SK-N-SH treated with all-trans-retinoic acid at 6 μM for 48 hours (cell line): ENCODE measurements at regions not wholly inside any gene's neighbourhood (a gene's known extent, or its start where the extent isn't known, plus 50 kb on each side); places are given as distances from the start of the nearest gene placed in this dataset.
"Not testable (repeated sequence)": the region's sequence is repeated elsewhere in the genome, so short reads cannot be mapped to it uniquely, and the experiment has no call there.

ENCODE experiments used
- ATAC-seq: fragments of 200-7000 bp; cut with Tn5 transposase; 3 replicates; pipeline ENCODE4 v1.9.1; 2020; ENCODE audit warnings: mild to moderate bottlenecking, moderate library complexity
- BACH2 ChIP-seq: fragments of 250-450 bp; sonication (Bioruptor Pico); IDR thresholded peaks from 2 replicates; pipeline ENCODE4 v1.9.0; 2021; ENCODE audit warnings: mild to moderate bottlenecking, borderline replicate concordance
- CREB5 ChIP-seq: fragments of 250-450 bp; sonication (Bioruptor Pico); IDR thresholded peaks from 2 replicates; pipeline ENCODE4 v1.5.1; 2020; ENCODE audit warnings: low read depth, mild to moderate bottlenecking, moderate library complexity
- ESRRG ChIP-seq: fragments of 250-450 bp; sonication (Bioruptor Pico); IDR thresholded peaks from 2 replicates; pipeline ENCODE4 v1.6.1; 2021; ENCODE audit warnings: mild to moderate bottlenecking
- GLIS3 ChIP-seq: fragments of 250-450 bp; sonication (Bioruptor Pico); IDR thresholded peaks from 2 replicates; pipeline ENCODE4 v1.5.0; 2020; ENCODE audit warnings: mild to moderate bottlenecking, moderate library complexity
- OSR1 ChIP-seq: fragments of 250-450 bp; sonication (Bioruptor Pico); IDR thresholded peaks from 2 replicates; pipeline ENCODE4 v1.8.0; 2022; ENCODE audit warnings: moderate library complexity, mild to moderate bottlenecking, inconsistent platforms
- PPARA ChIP-seq: fragments of 250-450 bp; sonication (Bioruptor Pico); IDR thresholded peaks from 2 replicates; pipeline ENCODE4 v1.5.0; 2020; ENCODE audit warnings: mild to moderate bottlenecking, borderline replicate concordance
- RARB ChIP-seq: fragments of 250-450 bp; sonication (Bioruptor Pico); IDR thresholded peaks from 2 replicates; pipeline ENCODE4 v1.8.0; 2021; ENCODE audit warnings: mild to moderate bottlenecking, moderate library complexity
- SNAI2 ChIP-seq: fragments of 250-450 bp; sonication (Bioruptor Pico); IDR thresholded peaks from 2 replicates; pipeline ENCODE4 v1.5.0; 2020; ENCODE audit warnings: mild to moderate bottlenecking, moderate library complexity
- TCF4 ChIP-seq: fragments of 250-450 bp; sonication (Bioruptor Pico); IDR thresholded peaks from 2 replicates; pipeline ENCODE4 v1.8.0; 2021; ENCODE audit warnings: mild to moderate bottlenecking, moderate library complexity, borderline replicate concordance
- TSHZ2 ChIP-seq: fragments of 250-450 bp; sonication (Bioruptor Pico); IDR thresholded peaks from 2 replicates; pipeline ENCODE4 v1.5.0; 2020; ENCODE audit warnings: mild to moderate bottlenecking, moderate library complexity
- ZC3H10 ChIP-seq: fragments of 250-450 bp; sonication (Bioruptor Pico); IDR thresholded peaks from 2 replicates; pipeline ENCODE4 v1.5.1; 2021; ENCODE audit warnings: mild to moderate bottlenecking, moderate library complexity
- ZFP30 ChIP-seq: fragments of 450-650 bp; formaldehyde crosslinking; IDR thresholded peaks from 2 replicates; pipeline ENCODE4 v1.5.0; 2022; ENCODE audit warnings: mild to moderate bottlenecking, moderate library complexity
- ZNF8 ChIP-seq: fragments of 450-650 bp; formaldehyde crosslinking; IDR thresholded peaks from 2 replicates; pipeline ENCODE4 v1.5.0; 2020; ENCODE audit warnings: mild to moderate bottlenecking, moderate library complexity
- TF ChIP-seq, protein P1 (sequence below): fragments of 250-450 bp; sonication (Bioruptor Pico); IDR thresholded peaks from 2 replicates; pipeline ENCODE4 v1.8.0; 2020; ENCODE audit warnings: mild to moderate bottlenecking, moderate library complexity, borderline replicate concordance
- TF ChIP-seq, protein P2 (sequence below): fragments of 250-450 bp; sonication (Bioruptor Pico); IDR thresholded peaks from 2 replicates; pipeline ENCODE4 v1.5.1; 2021; ENCODE audit warnings: mild to moderate bottlenecking, moderate library complexity
- TF ChIP-seq, protein P3 (sequence below): fragments of 250-450 bp; sonication (Bioruptor Pico); IDR thresholded peaks from 2 replicates; pipeline ENCODE4 v1.8.0; 2021; ENCODE audit warnings: low read depth, mild to moderate bottlenecking, moderate library complexity, borderline replicate concordance

GRCh38 chr14:51357250-51357649, 117.2 kb downstream of the TMX1 start (continued):
- TF ChIP-seq, protein P1, sequence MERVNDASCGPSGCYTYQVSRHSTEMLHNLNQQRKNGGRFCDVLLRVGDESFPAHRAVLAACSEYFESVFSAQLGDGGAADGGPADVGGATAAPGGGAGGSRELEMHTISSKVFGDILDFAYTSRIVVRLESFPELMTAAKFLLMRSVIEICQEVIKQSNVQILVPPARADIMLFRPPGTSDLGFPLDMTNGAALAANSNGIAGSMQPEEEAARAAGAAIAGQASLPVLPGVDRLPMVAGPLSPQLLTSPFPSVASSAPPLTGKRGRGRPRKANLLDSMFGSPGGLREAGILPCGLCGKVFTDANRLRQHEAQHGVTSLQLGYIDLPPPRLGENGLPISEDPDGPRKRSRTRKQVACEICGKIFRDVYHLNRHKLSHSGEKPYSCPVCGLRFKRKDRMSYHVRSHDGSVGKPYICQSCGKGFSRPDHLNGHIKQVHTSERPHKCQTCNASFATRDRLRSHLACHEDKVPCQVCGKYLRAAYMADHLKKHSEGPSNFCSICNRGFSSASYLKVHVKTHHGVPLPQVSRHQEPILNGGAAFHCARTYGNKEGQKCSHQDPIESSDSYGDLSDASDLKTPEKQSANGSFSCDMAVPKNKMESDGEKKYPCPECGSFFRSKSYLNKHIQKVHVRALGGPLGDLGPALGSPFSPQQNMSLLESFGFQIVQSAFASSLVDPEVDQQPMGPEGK (CRISPR knock-in tag), result no peak
- no peak for TF ChIP-seq ESRRG (CRISPR knock-in tag)
- no peak for TF ChIP-seq GLIS3

DNA sequence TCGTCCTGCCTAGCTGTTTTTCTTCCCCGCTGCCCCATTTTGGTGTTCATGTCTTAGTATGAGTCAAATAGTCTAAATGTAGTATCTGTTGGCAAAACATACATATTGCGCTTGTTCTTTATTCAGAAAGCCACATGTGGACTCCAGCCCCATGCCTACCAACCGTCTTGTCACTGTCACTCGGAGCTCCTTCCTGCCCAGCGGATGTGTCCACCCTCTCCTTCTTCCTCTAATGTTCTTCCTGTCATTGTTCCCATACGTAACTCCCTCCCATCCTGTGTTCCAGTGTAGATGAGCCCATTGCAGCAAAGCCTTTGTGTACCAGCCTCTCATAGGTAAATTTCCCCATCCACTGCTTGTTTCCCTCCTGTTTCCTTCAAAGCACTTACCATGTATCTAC, 120.5 kb downstream of the TMX1 start:
- TF ChIP-seq RARB (CRISPR knock-in tag) (no peak), TCF4 (CRISPR knock-in tag) (no peak), SNAI2 (no peak), OSR1 (CRISPR knock-in tag) (no peak), PPARA (CRISPR knock-in tag) (no peak), ZNF8 (CRISPR knock-in tag) (no peak), TSHZ2 (no peak), ZC3H10 (no peak), CREB5 (CRISPR knock-in tag) (no peak)

GRCh38 chr14:51365241-51365965, 125.4 kb downstream of the TMX1 start:
- TF ChIP-seq, protein P2, sequence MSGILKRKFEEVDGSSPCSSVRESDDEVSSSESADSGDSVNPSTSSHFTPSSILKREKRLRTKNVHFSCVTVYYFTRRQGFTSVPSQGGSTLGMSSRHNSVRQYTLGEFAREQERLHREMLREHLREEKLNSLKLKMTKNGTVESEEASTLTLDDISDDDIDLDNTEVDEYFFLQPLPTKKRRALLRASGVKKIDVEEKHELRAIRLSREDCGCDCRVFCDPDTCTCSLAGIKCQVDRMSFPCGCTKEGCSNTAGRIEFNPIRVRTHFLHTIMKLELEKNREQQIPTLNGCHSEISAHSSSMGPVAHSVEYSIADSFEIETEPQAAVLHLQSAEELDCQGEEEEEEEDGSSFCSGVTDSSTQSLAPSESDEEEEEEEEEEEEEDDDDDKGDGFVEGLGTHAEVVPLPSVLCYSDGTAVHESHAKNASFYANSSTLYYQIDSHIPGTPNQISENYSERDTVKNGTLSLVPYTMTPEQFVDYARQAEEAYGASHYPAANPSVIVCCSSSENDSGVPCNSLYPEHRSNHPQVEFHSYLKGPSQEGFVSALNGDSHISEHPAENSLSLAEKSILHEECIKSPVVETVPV, result no peak
- no peak for TF ChIP-seq ZFP30 (CRISPR knock-in tag)
- no peak for TF ChIP-seq PPARA (CRISPR knock-in tag)
- TF ChIP-seq SNAI2, result no peak
- TF ChIP-seq, protein P3, sequence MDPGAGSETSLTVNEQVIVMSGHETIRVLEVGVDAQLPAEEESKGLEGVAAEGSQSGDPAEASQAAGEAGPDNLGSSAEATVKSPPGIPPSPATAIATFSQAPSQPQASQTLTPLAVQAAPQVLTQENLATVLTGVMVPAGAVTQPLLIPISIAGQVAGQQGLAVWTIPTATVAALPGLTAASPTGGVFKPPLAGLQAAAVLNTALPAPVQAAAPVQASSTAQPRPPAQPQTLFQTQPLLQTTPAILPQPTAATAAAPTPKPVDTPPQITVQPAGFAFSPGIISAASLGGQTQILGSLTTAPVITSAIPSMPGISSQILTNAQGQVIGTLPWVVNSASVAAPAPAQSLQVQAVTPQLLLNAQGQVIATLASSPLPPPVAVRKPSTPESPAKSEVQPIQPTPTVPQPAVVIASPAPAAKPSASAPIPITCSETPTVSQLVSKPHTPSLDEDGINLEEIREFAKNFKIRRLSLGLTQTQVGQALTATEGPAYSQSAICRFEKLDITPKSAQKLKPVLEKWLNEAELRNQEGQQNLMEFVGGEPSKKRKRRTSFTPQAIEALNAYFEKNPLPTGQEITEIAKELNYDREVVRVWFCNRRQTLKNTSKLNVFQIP, result no peak
- no peak for TF ChIP-seq GLIS3
- no peak for TF ChIP-seq ZC3H10
- TF ChIP-seq ESRRG (CRISPR knock-in tag), result no peak
- TF ChIP-seq BACH2 (CRISPR knock-in tag), result no peak

More for the DNA sequence above, 120.5 kb downstream of the TMX1 start:
- no peak for ATAC-seq

GRCh38 chr14:51366460-51366859, 126.4 kb downstream of the TMX1 start:
- not testable (repeated sequence) for ATAC-seq

More at GRCh38 chr14:51365241-51365965, 125.4 kb downstream of the TMX1 start:
- ATAC-seq, result no peak

- ATAC-seq, result peak; percentile 20; the same call in 1 of the 3 replicates
Measured at GRCh38 chr14:51366866-51367599, 127.0 kb downstream of the TMX1 start.
